Right ventricle myocardium superior (tissue), 1 donor: ENCODE measurements at regions not wholly inside any gene's neighbourhood (a gene's known extent, or its start where the extent isn't known, plus 50 kb on each side); places are given as distances from the start of the nearest gene placed in this dataset.

Experiments used
- ATAC-seq: fragments of 200-7000 bp; cut with Tn5 transposase; one replicate; pipeline ENCODE4 v1.9.1; 2020; ENCODE audit warnings: mild to moderate bottlenecking; ENCODE audit not compliant: poor library complexity
- DNase-seq: peaks from one replicate; pipeline ENCODE4 v3.0.0-alpha.2; 2020
- intact Hi-C: fragments of 100-400 bp; cut with DNase I; formaldehyde crosslinking; loops from one replicate; pipeline ENCODE4 v1.11.2; 2022
- donor health status: DM: no; HTN: yes; CAD: no; lungs with severe emphysema.

DNA sequence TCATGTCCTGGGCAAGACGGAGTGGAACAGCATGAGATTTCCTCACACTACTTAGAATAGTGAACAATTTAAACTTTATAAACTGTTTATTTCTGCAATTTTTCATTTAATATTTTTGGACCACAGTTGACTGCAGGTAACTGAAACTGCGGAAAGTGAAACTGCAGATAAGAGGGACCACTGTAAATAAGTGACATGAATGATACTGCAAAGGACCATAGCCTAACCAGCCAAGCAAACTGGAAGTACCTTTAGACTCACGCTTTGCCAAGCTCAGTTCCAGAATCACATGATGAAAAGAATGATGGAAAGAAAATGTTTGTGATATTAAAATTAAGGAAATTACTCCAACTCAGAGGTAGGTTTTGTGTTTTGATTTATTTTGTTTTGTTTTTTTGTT lies 94.6 kb upstream of the ITGA4 start:
- DNase-seq, result no peak
- ATAC-seq, result no peak
- intact Hi-C loops, result no loop called here

DNA sequence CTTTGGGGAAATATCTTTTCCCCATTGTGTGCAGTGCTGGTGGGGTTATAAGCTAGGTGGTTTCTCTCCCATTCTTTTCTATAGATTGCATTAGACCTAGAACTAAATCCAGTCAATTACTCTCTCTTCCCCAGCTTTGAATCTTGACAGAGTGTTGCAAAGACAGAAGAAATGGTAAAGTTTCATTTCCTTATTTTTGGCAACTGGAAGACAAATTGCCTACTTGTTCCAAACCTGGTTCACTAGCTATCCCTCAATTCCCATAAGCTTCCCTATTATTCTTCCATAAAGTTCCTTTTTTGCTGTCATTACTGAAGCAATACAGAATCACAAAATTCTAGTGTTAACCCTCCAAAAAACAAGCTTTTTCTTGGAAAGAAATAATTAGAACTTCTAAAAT lies 94.0 kb upstream of the ITGA4 start:
- ATAC-seq (no peak), DNase-seq (no peak)
- intact Hi-C loops, result no loop called here

DNA sequence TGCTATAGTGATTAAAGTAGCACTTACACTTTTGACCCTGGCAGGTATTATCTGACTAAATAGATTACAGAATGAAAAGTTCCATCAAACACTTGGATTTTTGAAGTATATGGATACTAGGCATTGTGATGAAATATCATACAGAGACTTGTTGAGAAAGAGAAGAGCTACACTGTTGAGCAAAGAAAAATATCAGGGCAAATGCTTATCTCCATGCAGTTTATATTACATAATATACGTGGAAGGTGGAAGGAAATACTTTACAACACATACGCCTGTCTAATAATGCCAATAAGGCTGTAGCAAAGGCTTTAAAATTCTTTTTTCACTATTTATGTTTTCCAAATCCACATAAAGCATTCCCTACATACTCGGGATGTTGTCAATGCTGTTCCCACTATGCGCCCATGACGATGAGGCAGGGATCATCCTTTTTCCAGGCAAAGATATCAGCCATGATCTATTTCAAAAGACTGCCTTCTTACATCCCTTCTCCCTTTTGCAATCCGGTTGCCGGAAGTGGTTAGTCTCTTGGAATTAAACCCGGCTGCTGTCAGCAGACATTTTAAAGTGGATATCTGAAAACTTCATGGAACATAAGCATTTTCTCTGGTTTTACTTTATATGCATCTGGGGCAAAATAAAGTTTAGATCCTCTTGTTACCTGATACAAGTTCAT lies 92.6 kb upstream of the ITGA4 start:
- intact Hi-C loops, result no loop called here
- ATAC-seq (no peak), DNase-seq (no peak)

DNA sequence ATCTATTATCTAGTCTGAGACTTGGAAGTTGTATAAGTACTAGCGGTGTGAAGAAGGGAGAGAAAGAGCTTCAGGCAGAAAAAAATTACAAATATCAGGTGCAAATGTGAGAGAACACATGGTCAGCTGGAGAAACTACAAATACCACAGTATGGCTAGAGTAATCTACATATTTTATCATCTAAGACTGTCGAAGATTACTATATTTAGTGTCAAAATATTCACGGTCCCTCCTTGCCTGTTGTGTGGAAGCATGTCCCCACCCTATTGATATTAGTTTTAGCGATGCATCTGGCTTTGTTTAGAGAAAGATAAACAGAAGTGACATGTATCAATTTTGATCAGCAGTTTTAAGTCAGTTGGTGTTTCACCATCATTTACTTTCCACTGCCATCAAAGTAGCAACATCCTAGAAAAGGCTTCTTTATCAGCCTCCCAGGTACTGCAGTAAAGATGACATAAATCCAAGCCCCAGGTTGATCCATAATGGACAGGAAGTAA lies 90.5 kb upstream of the ITGA4 start:
- intact Hi-C loops, result no loop called here
- ATAC-seq (no peak), DNase-seq (no peak)

DNA sequence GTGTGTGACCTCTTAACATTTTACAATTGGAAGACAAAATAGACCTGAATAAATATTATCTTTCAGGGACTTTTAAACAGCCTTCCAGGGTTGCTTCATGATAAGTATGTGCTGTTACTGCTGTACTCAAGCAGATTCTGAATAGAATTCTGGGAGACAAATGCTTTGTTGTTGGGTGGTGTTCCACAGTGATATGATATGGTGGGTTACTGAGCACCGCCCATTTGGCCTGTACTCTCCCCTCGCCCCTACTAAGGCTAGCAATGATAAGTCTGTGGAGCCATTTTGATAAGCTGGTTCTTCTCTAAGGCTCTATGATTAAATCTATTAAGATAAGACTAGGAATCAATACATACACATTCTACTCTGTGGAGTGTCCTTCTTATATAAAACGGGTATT lies 89.8 kb upstream of the ITGA4 start:
- intact Hi-C loops, result no loop called here
- DNase-seq (no peak), ATAC-seq (no peak)

DNA sequence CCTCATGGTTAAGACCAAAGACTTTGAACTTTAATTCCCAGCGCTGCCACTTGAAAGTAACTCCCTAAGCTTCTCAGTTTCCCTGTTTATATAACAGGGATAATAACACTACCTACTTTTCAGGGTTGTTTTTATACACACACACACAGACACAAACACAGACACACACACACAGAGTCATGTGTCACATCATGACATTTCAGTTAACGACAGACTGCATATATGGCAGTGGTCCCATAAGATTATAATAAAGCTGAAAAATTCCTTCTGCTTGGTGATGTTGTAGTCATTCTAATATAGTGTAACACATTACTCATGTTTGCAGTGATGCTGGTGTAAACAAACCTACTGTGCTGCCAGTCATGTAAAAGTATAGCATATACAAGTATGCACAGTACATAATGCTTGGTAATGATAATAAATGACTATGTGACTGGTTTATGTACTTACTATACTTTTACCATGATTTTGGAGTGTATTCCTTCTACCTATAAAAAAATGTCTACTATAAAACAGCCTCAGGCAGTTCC lies 89.2 kb upstream of the ITGA4 start:
- intact Hi-C loops, result no loop called here
- DNase-seq, result no peak
- ATAC-seq, result no peak

DNA sequence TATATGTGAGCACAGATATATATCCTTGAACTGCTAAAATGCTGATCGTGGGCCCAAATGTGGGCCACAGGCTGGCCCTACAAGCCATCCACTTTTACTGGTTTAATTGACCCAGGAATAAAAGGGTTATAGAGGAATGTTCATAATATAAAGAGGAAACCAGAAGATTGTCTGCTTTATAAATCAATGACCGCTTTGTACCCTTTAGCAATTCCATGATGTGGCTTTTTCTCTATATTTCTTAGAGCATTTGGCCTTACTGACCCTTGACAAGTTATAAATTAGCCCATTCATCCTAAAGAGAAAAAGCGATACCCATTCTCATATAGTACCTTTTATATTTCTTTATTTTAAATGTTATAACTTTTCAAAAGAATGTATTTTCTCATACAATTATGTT lies 87.1 kb upstream of the ITGA4 start:
- intact Hi-C loops, result no loop called here
- ATAC-seq, result no peak
- no peak for DNase-seq

DNA sequence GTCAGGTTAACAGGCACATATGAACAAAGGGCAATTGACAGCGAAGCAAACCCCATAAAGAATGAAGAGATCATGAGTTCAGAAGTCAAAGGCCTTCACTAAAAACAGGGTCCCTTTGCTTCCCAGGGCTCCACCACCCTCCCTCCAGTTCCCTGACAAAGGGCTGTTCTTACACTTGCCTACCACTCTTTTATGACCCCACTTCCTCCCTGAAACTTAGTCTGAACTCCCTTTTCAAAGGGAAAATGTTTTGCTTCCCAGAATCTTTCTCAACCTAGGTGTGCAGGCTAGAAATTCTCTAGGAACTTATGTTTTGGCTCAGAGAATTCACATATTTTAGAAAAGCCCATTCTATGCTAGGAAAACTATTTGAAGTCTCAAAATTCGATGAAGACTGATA lies 86.0 kb upstream of the ITGA4 start:
- DNase-seq (no peak), ATAC-seq (no peak)
- intact Hi-C loops, result no loop called here

DNA sequence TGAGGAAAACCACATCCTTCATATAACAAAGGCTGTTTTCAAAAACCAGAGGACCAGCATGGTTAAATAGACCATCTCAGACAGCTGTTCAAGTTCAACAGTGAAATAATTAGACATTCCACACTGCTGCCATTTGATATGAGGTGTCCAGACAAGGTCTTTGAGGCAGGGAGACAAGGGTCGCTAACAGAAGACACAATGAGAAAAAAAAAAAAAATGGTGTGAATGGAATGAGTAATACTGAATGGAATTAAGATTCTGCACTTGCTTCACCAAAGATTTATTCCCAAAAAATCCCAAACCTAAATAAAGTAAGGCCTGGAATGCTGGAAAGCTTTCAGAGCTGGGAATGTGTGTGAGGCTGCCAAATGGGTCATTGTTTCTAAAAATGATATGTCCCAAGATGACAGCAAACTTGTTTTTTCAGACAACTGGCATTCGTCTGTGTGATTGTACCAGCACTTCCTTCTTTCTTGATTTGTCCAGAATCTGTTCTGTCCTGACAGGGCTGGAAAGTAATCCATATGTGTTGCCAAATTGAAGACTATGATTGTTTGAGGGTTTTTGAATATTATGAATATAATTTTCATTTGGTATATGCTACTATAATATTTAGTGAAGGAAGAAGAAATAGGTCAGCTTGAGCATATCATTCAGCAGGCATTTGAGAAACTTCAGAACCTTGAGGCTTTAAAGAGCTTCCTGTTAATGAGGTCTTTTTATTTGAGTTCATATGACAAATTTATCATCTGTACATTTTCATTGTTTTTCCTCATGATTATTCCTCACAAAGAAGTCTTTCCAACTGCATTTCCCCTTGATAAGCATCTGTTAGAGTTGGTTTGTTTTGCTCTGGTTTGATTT lies 85.2 kb upstream of the ITGA4 start:
- intact Hi-C loops, result no loop called here
- ATAC-seq, result peak; percentile 20
- DNase-seq, result no peak

DNA sequence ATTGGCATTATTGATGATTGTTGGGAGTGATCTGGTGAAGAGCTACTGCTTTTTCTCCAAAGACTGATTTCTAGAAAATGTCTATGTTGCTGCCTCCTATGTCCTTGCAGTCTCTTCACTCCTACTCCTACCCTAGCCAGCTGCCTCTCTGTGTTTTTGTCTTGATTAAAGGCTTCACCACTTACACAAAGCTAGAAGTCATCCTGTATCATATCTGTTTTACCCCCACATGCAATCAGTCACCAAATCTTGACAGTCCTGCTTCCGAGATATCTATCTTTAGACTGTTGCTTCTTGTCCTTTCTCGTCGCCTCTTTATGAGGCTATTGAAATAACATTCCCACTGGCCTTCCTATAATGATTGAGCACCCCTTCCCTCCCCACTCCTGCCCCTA lies 84.5 kb upstream of the ITGA4 start:
- ATAC-seq (no peak), DNase-seq (no peak)
- intact Hi-C loops, result no loop called here

DNA sequence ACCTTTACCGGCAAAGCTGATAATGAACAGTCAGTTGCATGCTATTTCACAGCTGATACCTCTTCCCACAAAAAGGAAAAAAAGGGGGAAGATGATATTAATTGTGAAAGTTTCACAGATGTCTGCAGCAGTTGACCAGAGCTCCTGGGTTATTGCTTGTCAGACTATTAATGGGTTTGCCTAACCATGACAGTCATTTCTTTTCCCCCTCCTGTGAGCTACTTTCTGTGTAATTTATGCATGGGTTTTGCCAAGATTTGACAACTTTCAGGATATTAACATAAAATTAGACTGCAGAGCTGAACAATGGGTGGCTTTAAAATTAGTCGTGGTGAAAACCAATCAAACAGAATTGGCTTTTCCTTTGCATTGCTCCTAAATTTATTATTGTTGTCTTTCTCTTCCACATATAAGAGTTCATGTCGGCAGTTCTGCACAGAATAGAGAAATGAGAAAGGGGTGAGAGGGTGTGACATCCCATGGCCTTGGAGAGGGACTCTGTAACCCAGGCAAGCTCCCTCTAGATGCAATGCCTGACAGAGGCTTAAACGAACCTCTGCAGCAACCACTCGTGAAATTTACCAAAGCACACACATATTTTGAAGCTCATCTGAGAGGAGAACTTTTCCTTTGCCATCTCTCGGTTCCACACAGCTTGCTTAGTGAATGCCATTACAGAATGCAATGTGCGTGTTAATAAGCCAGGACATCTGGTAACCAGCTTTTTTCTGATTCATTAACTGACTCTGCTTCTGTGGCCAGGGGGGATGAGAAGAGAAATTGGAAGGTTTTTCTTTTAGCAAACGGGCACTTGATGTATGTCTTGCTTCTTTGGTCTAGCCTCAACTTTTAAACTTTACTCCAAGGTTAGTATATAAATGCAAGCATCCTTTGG lies 82.2 kb upstream of the ITGA4 start:
- DNase-seq (no peak), ATAC-seq (no peak)
- intact Hi-C loops, result no loop called here

DNA sequence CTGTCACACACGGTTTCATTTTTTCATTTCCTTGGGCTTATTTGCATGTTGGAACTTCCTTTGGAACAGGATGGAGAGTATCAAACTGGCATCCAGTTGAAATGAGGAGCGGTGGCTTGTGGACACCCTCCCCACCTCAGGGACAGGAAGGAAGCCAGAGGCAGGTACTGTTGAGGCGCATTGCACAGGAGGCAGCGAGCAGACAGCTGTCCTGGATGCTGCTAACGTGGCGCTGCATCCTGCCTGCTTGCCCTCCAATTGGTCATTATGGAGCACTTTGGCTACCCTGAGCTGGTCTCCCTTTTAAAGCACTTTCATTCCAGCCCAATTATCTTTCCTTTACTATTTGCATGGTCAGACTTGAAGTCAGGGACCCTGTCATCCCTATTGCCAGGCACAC lies 80.7 kb upstream of the ITGA4 start:
- DNase-seq, result no peak
- no peak for ATAC-seq
- intact Hi-C loops, result no loop called here

DNA sequence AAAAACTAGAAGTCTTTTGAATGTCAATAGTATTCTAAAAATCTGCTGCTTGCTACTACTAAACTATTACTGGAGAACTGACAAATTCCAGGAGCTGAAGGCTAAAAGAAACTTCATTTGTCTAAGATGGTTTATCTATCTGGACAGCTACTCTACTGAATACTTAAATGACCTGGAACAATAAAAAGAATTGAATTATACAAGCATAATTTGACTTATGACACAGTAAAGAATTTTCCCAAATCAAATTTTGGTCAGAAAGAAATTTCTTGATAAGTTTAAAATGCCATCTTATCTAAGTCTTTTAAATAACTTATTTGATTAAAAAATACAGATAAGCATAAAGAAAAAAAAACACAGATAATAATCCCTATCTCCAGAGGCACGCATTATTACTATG lies 80.2 kb upstream of the ITGA4 start:
- DNase-seq (no peak), ATAC-seq (no peak)
- intact Hi-C loops, result no loop called here

DNA sequence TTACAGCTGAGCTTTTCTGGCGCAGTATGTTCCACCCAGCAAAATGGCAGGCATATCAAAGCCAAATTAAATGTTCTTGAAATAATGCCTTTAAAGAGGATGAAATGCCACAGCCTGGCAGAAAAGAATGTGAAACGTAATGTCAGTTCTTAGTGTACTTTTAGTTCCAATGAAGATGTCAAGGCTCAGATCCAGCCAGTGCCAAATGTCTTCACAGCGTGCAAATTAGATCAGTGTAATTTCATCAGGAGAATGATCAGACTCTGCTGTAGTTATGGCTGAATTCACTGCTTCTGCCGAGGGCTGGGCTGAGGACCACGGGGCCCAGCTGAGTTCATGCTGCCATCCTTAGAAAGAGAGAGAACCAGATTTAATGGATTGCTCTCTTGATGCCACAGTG lies 78.7 kb upstream of the ITGA4 start:
- intact Hi-C loops, result no loop called here
- ATAC-seq, result no peak
- DNase-seq, result no peak

DNA sequence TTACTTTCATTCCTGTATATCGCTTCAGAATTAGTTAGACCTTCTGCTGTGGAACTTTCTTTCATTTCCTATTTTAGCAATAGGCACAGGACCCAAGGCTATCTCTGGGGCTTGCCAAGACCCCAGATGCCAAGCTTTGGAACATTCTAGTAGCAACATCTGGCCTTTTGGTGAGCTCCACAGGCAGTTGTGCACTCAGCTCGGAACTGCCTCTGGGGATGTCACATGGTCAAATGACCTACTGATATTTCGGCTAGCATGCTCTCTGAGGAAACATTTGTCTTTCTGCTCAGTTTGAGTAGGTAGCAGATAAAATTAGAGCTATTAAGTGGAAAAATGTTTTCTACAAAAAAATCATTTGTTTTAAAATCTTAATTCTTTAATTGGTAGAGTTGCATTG lies 76.6 kb upstream of the ITGA4 start:
- DNase-seq (no peak), ATAC-seq (no peak)
- intact Hi-C loops, result no loop called here

DNA sequence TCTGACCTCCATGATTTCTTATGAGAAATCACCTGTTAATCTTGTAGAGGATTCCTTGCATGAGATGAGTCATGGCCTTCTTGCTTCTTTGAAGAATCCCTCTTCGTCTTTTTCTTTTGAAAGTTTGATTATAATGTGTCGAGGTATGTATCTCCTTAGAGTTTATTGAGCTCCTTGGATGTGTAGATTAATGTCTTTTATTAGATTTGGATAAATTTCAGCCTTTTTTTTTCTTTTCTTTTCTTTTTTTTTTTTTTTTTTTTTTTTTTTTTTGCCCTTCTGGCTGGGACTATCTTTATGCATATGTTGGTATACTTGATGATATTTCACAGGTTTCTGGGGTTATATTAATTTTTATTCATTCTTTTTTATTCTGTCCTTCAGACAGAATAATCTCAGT lies 72.3 kb upstream of the ITGA4 start:
- no peak for DNase-seq
- no peak for ATAC-seq
- intact Hi-C loops, result no loop called here

DNA sequence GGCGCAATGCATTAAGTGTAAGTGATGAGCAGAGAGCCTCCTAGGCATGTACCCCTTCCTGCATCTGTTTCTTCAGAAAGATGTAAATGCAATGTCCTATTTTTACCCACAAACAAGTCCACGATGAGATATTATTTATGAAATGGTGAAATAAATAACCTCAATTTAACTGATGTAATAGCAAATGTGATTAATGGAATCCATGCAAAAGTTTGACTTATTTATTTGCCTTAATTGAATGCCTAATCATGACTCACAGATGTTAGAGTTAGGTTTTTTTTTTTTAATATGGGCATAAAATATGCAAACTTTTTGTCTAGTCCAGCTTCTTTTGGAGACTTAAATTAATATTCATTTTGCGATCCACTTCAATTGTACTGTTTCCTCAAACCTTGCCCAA lies 67.7 kb upstream of the ITGA4 start:
- intact Hi-C loops, result no loop called here

DNA sequence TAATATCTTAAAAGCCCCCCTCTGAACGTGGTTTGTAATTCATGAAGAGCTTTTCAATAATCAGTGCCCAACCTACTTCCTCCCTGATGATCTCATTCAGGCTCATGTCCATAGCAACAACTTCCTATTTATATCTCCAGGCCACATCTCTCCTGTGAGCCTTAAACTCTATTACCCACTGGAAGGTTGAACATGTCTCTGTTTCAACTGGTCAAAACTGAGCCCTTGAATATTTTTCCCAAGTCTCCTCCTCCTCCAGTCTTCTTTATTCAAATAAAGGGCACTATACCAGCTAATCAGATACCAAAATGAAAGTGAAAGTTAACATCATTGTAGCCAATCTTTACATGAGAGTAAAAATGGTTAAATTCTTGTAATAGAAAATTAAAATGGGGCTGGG lies 63.7 kb upstream of the ITGA4 start:
- no peak for ATAC-seq
- intact Hi-C loops, result no loop called here
- DNase-seq, result no peak

More for the DNA sequence above, 67.7 kb upstream of the ITGA4 start:
- ATAC-seq (no peak), DNase-seq (no peak)

DNA sequence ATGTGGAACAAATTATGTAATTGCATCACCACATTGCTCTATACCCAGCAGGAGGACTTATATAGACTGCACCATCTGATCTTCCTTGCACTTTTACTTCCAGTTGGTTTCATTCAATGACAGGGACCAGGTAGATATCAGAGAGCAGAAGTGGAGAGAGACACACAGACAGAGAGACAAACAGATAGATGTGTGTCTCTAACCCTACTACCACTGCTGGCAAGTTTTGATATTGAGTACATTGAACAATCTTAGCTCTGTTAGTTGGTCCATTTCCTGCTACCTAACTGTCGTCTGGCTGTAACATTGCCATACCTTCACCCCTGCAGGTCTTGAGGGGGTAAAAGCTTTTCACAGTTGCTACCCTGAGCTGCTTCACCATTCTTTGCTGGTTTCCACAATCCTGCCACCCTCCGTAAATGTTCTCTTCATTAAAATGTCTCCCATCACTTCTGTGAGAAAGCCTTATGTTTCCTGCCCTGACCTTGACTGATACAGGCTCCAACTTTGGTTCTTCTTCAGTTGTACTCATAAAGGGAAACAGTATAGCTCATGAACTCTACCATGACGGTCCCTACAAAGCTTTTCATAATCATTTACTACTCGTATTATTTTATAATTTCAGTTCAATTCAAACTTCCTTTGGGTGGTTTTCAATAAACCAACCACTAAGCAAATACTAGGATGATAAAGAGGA lies 62.3 kb upstream of the ITGA4 start:
- ATAC-seq, result no peak
- no peak for DNase-seq
- intact Hi-C loops, result no loop called here
